GM18861 (cell line): ENCODE measurements at regions not wholly inside any gene's neighbourhood (a gene's known extent, or its start where the extent isn't known, plus 50 kb on each side); places are given as distances from the start of the nearest gene placed in this dataset.

Experiments used
- ATAC-seq: cut with Tn5 transposase; IDR thresholded peaks from one replicate; pipeline ENCODE4 v1.9.1; 2021; ENCODE audit not compliant: unreplicated experiment

DNA sequence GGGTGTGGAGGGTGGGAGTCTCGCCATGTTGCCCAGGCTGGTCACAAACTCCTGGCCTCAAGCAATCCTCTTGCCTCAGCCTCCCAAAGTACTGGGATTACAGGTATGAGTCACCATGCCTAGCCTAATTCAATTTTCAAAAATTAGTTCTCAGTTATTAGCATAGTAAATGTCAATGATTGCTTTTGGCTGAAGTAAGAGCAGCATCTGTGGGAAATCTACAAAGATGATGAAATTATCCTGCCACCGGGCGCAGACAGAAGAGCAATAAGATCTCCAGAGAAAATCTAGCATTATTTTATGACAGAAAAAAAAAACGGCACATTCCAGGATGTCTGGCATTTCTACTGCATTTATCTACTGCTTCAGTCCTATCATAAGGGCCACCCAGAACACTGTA, 97.9 kb upstream of the DAAM1 start:
- ATAC-seq: no peak

GRCh38 chr14:59091404-59091803, 97.1 kb upstream of the DAAM1 start:
- ATAC-seq: no peak

- ATAC-seq: no peak
Measured at GRCh38 chr14:59091976-59092375, 96.5 kb upstream of the DAAM1 start.

GRCh38 chr14:59093902-59094301, 94.6 kb upstream of the DAAM1 start:
- ATAC-seq: no peak

DNA sequence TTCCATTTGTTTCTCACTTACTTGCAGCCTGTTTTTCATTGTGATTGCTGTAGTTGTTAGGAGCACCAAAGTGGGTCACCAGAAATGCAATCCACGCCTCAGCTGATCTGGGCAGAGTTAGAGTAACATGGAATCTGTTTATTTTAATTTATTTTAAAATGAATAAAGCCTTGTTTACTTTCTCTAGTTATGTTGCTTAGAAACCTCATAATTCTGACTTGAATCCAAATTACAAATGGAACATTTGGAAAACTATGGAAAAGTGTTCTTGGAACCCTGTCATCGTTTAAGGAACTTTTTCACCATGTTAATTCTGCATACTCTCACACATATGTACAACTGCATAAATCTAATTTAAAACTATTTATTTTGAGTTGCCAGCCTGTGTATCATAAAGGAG, 92.2 kb upstream of the DAAM1 start:
- no peak for ATAC-seq

- no peak for ATAC-seq
Measured at GRCh38 chr14:59097681-59098080, 90.8 kb upstream of the DAAM1 start.

GRCh38 chr14:59098377-59098776, 90.1 kb upstream of the DAAM1 start:
- ATAC-seq: no peak

GRCh38 chr14:59100205-59100604, 88.3 kb upstream of the DAAM1 start:
- ATAC-seq: no peak

GRCh38 chr14:59101476-59101875, 87.0 kb upstream of the DAAM1 start:
- no peak for ATAC-seq

GRCh38 chr14:59103396-59103795, 85.1 kb upstream of the DAAM1 start:
- no peak for ATAC-seq

DNA sequence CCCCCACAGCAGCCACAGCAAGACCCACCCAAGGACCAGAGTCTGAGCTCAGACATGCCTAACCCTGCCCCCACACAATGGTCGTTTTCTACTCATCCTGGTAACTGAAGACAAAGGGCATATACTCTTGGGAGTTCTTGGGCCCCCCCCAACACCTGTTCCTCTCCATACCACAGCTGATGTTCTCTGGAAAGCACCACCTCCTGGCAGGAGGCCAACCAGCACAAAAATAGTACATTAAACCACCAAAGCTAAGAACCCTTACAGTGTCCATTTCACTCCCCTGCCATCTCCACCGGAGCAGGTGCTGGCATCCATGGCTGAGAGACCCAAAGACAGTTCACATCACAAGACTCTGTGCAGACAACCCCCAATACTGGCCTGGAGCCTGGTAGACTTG, 80.6 kb upstream of the DAAM1 start:
- ATAC-seq: no peak

DNA sequence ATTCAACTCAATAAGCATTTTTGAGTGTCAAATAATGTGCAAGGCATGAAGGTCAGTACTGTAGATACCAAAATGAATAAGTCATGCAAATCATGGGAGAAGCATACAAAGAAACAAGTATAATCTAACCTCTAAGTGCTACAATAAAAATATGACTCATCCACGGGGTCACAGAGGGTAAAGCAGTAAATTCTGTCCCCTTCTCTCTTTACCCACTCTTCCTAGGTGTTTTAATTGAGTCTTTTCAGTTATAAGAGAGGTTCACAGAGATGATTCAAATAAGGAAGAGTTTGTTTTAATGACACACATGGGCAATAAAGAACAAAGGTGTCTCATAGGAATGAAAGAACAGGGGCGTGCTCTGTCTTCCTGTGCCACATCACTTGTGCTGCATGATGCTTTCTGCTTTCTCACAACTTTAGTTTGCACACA, 71.5 kb upstream of the DAAM1 start:
- peak; percentile 77 for ATAC-seq

DNA sequence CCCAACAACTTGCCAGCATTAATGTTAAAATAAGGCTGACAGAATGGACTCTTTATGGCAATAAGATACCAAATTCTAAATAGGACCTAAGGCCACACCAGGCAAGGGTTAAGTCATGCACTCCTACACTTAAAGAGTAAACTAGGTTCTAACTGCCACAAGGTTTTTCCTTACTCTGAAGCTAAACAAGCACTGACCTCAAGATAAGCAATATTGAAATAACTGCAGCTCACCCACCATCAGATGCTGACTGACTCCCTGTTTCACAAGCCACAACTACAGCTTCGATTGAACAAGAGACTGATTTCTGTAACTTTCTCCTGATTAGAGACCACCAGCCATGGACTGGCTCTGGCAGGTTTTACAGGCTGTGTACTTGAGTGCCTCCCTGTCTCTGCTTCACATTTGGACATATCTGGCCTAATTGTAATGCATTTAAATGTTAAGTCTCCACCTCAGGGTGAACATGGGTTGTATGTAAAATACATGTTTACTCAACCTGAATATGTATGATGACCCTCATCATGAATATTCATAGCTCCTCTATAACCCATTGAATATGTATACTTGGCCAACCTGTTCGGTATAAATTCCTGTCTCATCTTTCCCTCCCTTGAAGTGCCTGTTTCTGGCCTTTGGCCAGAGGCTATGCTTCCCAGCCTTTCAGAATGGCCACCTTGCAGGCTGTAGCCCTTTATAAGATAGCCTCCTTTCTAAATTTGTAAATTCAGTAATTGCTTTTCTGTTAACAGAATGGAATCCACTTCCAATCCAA, 70.5 kb upstream of the DAAM1 start:
- no peak for ATAC-seq

DNA sequence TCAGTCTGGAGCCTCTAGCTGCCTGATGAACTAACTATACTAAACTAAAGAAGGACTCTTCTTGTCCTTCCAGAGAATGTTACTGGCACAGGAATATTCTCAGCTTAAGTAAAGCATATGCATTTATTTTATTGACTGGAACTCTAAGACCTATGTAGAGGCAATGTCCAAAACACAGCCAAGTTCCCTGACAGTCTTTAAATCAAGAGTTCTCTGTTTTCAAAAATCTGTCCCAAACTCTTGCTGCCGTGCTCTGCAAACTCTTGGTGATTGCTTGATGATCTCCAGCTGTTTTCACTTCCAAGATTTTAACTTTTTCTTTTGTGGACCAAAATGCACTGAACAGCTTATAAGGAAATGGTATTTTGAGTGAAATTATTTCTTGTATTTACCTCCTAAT, 67.5 kb upstream of the DAAM1 start:
- no peak for ATAC-seq

- no peak for ATAC-seq
Measured at GRCh38 chr14:59123531-59123930, 64.9 kb upstream of the DAAM1 start.

- ATAC-seq: no peak
Measured at GRCh38 chr14:59123975-59124374, 64.5 kb upstream of the DAAM1 start.

DNA sequence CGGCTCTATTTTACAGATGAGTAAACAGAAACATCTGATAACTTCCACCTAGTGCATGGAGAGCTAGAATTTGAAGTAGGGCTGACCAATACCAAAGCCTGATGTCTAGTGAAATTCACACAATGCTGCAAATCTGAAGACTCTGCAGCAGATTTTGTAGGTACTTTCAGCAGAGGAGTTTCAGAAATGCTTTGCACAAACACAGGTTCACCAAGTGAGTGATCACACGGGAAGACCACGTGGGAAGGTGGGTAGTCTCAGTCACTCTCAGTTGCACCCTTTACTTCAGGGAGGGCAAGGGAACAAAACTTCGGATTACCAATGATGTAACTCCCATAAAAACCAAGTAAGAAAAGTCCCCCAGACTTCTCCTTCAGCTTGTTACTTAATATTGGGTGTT, 63.3 kb upstream of the DAAM1 start:
- ATAC-seq: no peak

- no peak for ATAC-seq
Measured at GRCh38 chr14:59126714-59127436, 61.6 kb upstream of the DAAM1 start.

DNA sequence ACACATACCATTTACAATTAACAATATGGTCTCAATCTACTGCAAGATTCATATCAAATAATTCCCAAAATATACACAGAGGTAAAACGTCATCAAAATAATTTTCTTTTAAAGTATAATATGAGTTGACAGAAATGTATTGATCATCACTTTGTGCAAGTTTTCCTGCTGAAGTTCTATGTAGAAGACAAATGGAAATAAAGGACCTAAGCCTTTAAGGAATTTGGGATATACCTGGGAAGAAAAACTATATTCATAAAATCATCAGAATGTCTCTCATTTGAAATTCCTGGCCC, 61.1 kb upstream of the DAAM1 start:
- no peak for ATAC-seq

DNA sequence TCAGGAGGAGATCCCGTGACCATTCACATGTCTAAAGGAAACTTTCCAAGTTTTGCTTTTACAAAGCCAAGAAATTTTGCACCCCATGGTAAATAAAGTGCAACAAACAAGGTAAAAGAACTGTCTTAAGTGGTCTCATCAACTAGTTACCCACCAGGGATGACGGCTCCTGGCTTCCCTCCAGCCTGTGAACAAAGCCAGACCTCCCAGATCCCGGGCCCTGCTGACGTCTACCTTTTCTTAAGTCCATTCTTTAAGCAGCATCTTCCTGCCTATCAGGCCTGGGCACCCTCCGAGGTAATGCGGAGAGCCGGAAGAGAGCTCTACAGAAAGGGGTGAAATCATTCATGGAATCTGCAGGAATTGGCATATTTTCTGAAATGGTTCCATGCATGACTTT, 58.0 kb upstream of the DAAM1 start:
- no peak for ATAC-seq

GRCh38 chr14:59131938-59132795, 56.3 kb upstream of the DAAM1 start:
- ATAC-seq: peak; percentile 58
